Trophoblast cell (in vitro differentiated cells and primary cell): ENCODE measurements at regions not wholly inside any gene's neighbourhood (a gene's known extent, or its start where the extent isn't known, plus 50 kb on each side); places are given as distances from the start of the nearest gene placed in this dataset.
A peak's percentile ranks its signal among the peaks of the same experiment; 100 is the strongest.

Experiments
- DNase-seq, 2 donors: peaks; one replicate each; pipeline ENCODE4 v3.0.0-alpha.2; 2016
- H2AFZ ChIP-seq: 2 replicates; pipeline ENCODE4 v1.6.1; 2013; ENCODE audit warnings: low read length, moderate library complexity, mild to moderate bottlenecking; ENCODE audit not compliant: insufficient read depth, poor library complexity
- H2AK5ac ChIP-seq: 2 replicates; pipeline ENCODE4 v1.6.1; 2013; ENCODE audit warnings: mild to moderate bottlenecking, low read length
- H2BK120ac ChIP-seq: 2 replicates; pipeline ENCODE4 v1.6.1; 2013; ENCODE audit warnings: low read length, mild to moderate bottlenecking, moderate library complexity; ENCODE audit not compliant: insufficient read depth, poor library complexity
- H2BK12ac ChIP-seq: 2 replicates; pipeline ENCODE4 v1.6.1; 2013; ENCODE audit warnings: mild to moderate bottlenecking, low read length, moderate library complexity
- H2BK5ac ChIP-seq: 2 replicates; pipeline ENCODE4 v1.6.1; 2013; ENCODE audit warnings: low read length, low read depth, moderate library complexity, mild to moderate bottlenecking; ENCODE audit not compliant: poor library complexity
- H3K14ac ChIP-seq: 2 replicates; pipeline ENCODE4 v1.6.1; 2013; ENCODE audit warnings: mild to moderate bottlenecking, low read length
- H3K18ac ChIP-seq: 2 replicates; pipeline ENCODE4 v1.6.1; 2013; ENCODE audit warnings: mild to moderate bottlenecking, low read length
- H3K23ac ChIP-seq: 2 replicates; pipeline ENCODE4 v1.6.1; 2013; ENCODE audit warnings: low read length
- H3K27ac ChIP-seq: 2 replicates; pipeline ENCODE4 v1.5.1; 2013; ENCODE audit warnings: low read depth, mild to moderate bottlenecking, inconsistent platforms, low read length, moderate library complexity
- H3K27me3 ChIP-seq: 2 replicates; pipeline ENCODE4 v1.6.1; 2013; ENCODE audit warnings: inconsistent platforms, mild to moderate bottlenecking, low read length, moderate library complexity; ENCODE audit not compliant: insufficient read depth
- H3K36me3 ChIP-seq, 2 experiments: 1 replicate in 1 of 2; 2 replicates in 1 of 2; pipeline ENCODE4 v1.6.1; 2013; ENCODE audit warnings: low read length in 2 of 2, mild to moderate bottlenecking in 2 of 2, moderate library complexity in 1 of 2; ENCODE audit not compliant: insufficient read depth in 2 of 2, control insufficient read depth in 1 of 2
- H3K4ac ChIP-seq: 2 replicates; pipeline ENCODE4 v1.6.1; 2013; ENCODE audit warnings: low read depth, mild to moderate bottlenecking, low read length, moderate library complexity
- H3K4me1 ChIP-seq, 2 experiments: 1 replicate in 1 of 2; 2 replicates in 1 of 2; pipeline ENCODE4 v1.6.1; 2013; ENCODE audit warnings: low read length in 2 of 2, mild to moderate bottlenecking in 2 of 2, moderate library complexity in 1 of 2; ENCODE audit not compliant: insufficient read depth in 2 of 2, control insufficient read depth in 1 of 2
- H3K4me2 ChIP-seq: 2 replicates; pipeline ENCODE4 v1.6.1; 2013; ENCODE audit warnings: inconsistent platforms, mild to moderate bottlenecking, low read length, moderate library complexity
- H3K4me3 ChIP-seq: 2 replicates; pipeline ENCODE4 v1.5.1; 2013; ENCODE audit warnings: mild to moderate bottlenecking, low read depth, low read length, inconsistent platforms
- H3K79me1 ChIP-seq: one replicate; pipeline ENCODE4 v1.6.1; 2013; ENCODE audit warnings: low read length
- H3K79me2 ChIP-seq: 2 replicates; pipeline ENCODE4 v1.6.1; 2013; ENCODE audit warnings: low read length, mild to moderate bottlenecking; ENCODE audit not compliant: control insufficient read depth, insufficient read depth, poor library complexity
- H3K9ac ChIP-seq: 2 replicates; pipeline ENCODE4 v1.6.1; 2013; ENCODE audit warnings: mild to moderate bottlenecking, low read length
- H3K9me3 ChIP-seq: 2 replicates; pipeline ENCODE4 v1.6.1; 2013; ENCODE audit warnings: low read depth, mild to moderate bottlenecking, control low read depth, inconsistent platforms, low read length; ENCODE audit not compliant: insufficient read depth
- H4K12ac ChIP-seq: 2 replicates; pipeline ENCODE4 v1.6.1; 2013; ENCODE audit warnings: low read depth, mild to moderate bottlenecking, low read length, moderate library complexity
- H4K8ac ChIP-seq: 2 replicates; pipeline ENCODE4 v1.6.1; 2013; ENCODE audit warnings: low read depth, mild to moderate bottlenecking, low read length, moderate library complexity
- H4K91ac ChIP-seq: one replicate; pipeline ENCODE4 v1.6.1; 2013; ENCODE audit warnings: low read depth, mild to moderate bottlenecking, low read length, moderate library complexity
- WGBS: extraction: QIAGEN DNeasy Blood & Tissue Kit; methylation state at CpG from one replicate; pipeline ENCODE4 v1.1.7; 2013; ENCODE audit warnings: missing lambda C conversion rate; ENCODE audit not compliant: insufficient read length, insufficient coverage; ENCODE audit errors: extremely low coverage; 5-methylcytosine and 5-hydroxymethylcytosine counted together

DNA sequence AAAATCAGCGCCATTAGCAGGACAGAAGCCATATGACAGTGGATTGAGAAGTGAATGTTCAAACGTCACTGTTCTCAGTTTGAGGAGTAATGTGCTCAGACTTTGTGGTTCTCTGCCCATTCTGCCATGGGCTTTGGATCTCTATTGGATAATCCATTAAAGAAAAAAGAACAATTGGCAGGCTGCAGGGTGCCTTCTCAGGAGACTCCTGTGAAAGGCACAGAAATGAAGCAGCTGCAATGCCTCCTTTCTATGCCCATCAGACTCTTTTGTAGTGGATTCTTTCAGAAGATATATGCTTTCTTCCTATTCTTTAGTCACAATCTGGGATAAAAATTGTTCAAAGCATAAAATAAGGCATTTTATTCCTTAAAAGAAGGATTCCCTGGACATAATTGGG, 506.9 kb upstream of the KLHL29 start:
- Histone ChIP-seq H3K79me1 (no peaks in the 10 kb centered on the region), H3K36me3 (no peaks in the 10 kb centered on the region), H3K27me3 (no peaks in the 10 kb centered on the region), H4K12ac (no peak overlapping the region), H3K18ac (no peak overlapping the region), H2BK12ac (no peak overlapping the region), H3K9me3 (no peaks in the 10 kb centered on the region), H3K4me1 (no peaks in the 10 kb centered on the region), H3K9ac (no peak overlapping the region), H4K8ac (no peak overlapping the region), H2BK5ac (no peak overlapping the region), H2BK120ac (no peak overlapping the region), H3K4me3 (no peak overlapping the region), H3K23ac (no peak overlapping the region), H2AK5ac (no peak overlapping the region), H3K27ac (no peak overlapping the region), H3K4ac (no peak overlapping the region), H2AFZ (no peak overlapping the region), H3K14ac (no peak overlapping the region), H3K79me2 (no peaks in the 10 kb centered on the region), H4K91ac (no peak overlapping the region), H3K4me2 (no peak overlapping the region)
- DNase-seq, result no peak
- no CpG with 5 or more reads among the region's 2 CpGs for WGBS

DNA sequence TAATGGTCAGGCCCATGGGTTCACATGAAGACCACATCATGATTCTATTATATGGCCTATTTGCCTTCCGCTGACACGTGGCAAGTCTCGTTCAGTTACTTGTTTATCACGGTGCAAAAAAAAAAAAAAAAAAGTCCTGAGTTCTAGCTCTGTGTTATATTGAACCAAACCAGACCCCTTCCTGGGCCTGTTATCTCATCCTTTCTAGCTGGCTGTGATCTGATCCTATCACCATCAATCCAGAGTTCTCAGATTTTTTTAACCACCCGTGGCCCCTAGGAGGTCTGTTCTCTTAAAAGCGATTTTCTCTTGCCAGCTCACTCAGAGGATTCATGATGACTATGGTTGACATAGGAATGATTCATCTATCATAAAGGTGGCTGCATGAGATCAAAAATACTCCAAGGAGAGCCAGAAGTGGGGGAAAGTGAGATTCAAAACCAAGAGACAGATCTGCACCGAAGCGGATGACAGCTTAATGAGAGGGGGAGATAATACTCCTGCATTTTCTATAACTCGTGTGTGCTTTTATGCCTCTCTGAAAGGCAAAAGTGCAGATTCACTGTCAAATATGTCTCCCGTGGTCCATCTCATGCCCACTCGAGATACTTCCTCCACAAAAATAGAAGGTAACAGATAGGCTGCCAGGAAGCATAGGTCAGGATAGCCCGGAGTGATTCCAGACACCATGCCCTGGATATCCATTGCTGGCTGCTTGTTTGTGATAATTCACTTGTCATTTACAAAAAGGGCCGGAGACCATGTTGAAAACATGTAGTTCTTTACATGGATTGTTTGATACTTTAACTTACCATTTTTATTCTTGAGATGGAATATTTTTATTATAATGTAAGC, 505.7 kb upstream of the KLHL29 start:
- no peak overlapping the region for H3K4me3 ChIP-seq
- H2AFZ ChIP-seq, result no peak overlapping the region
- no peak overlapping the region for H3K9ac ChIP-seq
- H3K36me3 ChIP-seq, result no peaks in the 10 kb centered on the region
- DNase-seq, result no peak
- peak overlapping the region; percentile 40 for H3K23ac ChIP-seq
- no peaks in the 10 kb centered on the region for H3K4me1 ChIP-seq
- no CpG with 5 or more reads among the region's 13 CpGs for WGBS
- H4K91ac ChIP-seq, result no peak overlapping the region
- H3K9me3 ChIP-seq, result no peaks in the 10 kb centered on the region
- no peak overlapping the region for H3K27ac ChIP-seq
- H4K8ac ChIP-seq, result no peak overlapping the region
- H3K79me2 ChIP-seq, result no peaks in the 10 kb centered on the region
- no peak overlapping the region for H3K18ac ChIP-seq
- H2BK12ac ChIP-seq, result no peak overlapping the region
- no peaks in the 10 kb centered on the region for H3K27me3 ChIP-seq
- H2BK5ac ChIP-seq, result no peak overlapping the region
- no peak overlapping the region for H3K4ac ChIP-seq
- no peak overlapping the region for H3K4me2 ChIP-seq
- H2AK5ac ChIP-seq, result no peak overlapping the region
- no peak overlapping the region for H2BK120ac ChIP-seq
- H4K12ac ChIP-seq, result no peak overlapping the region
- no peaks in the 10 kb centered on the region for H3K79me1 ChIP-seq
- H3K14ac ChIP-seq, result no peak overlapping the region

DNA sequence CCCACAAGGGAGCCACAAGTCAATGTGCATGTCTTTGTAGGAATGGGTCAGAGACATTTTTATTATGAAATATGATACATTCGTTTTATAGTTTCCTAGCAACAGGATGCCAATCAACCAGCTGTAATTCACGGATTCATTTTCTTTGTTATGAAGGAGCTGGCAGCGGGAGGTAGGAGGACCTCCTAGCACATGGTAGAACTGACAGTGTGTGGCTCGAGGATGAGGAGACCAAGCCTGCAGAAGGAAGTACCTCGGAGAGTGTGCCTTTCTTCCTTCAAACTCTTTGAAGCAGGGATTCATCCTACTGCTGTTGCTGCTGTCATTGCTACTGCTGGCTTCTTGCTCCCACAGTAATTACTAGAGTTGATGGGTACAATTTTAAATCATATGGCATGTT, 504.8 kb upstream of the KLHL29 start:
- Histone ChIP-seq H3K36me3 (no peaks in the 10 kb centered on the region), H3K14ac (no peak overlapping the region), H4K12ac (no peak overlapping the region), H4K91ac (no peak overlapping the region), H3K4me3 (no peak overlapping the region), H2AK5ac (no peak overlapping the region), H2BK12ac (no peak overlapping the region), H2AFZ (no peak overlapping the region), H3K79me2 (no peaks in the 10 kb centered on the region), H2BK5ac (no peak overlapping the region), H3K4me2 (no peak overlapping the region), H3K4ac (no peak overlapping the region), H4K8ac (no peak overlapping the region), H3K79me1 (no peaks in the 10 kb centered on the region), H3K9ac (no peak overlapping the region), H3K4me1 (no peaks in the 10 kb centered on the region), H3K27ac (no peak overlapping the region), H3K27me3 (no peaks in the 10 kb centered on the region), H3K23ac (no peak overlapping the region), H3K9me3 (no peaks in the 10 kb centered on the region), H2BK120ac (no peak overlapping the region), H3K18ac (no peak overlapping the region)
- WGBS, result no CpG with 5 or more reads among the region's 5 CpGs
- DNase-seq, result no peak

DNA sequence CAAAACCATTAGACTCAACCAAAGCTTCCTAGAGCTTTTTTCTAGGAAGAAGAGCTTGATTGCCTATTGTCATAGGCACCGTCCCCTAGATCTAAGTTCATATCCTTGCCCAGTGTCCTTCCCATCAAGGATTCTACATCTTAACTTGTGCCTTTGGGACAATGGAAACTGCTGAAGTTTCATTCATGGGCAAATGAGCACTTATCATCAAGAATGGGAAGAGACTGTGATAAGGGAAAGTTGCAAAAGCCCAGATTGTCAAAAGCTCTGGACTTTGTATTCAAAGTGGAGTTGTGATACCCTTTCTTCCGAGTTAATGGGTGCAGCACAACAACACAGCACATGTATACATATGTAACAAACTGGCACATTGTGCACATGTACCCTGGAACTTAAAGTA, 503.0 kb upstream of the KLHL29 start:
- no peaks in the 10 kb centered on the region for H3K79me2 ChIP-seq
- WGBS, result no CpG with 5 or more reads among the region's 2 CpGs
- no peak overlapping the region for H4K91ac ChIP-seq
- H2BK120ac ChIP-seq, result no peak overlapping the region
- no peak overlapping the region for H2AFZ ChIP-seq
- H3K18ac ChIP-seq, result no peak overlapping the region
- H2AK5ac ChIP-seq, result no peak overlapping the region
- H3K36me3 ChIP-seq, result no peaks in the 10 kb centered on the region
- no peak overlapping the region for H4K12ac ChIP-seq
- no peak overlapping the region for H3K9ac ChIP-seq
- no peak overlapping the region for H3K14ac ChIP-seq
- no peaks in the 10 kb centered on the region for H3K9me3 ChIP-seq
- H3K27ac ChIP-seq, result no peak overlapping the region
- no peaks in the 10 kb centered on the region for H3K79me1 ChIP-seq
- DNase-seq, result no peak
- H3K4me2 ChIP-seq, result no peak overlapping the region
- H3K4me3 ChIP-seq, result no peak overlapping the region
- no peaks in the 10 kb centered on the region for H3K27me3 ChIP-seq
- no peak overlapping the region for H3K23ac ChIP-seq
- H3K4me1 ChIP-seq, result no peaks in the 10 kb centered on the region
- no peak overlapping the region for H3K4ac ChIP-seq
- no peak overlapping the region for H4K8ac ChIP-seq
- no peak overlapping the region for H2BK5ac ChIP-seq
- no peak overlapping the region for H2BK12ac ChIP-seq
